ENCODE measurements at regions not wholly inside any gene's neighbourhood (a gene's known extent, or its start where the extent isn't known, plus 50 kb on each side); places are given as distances from the start of the nearest gene placed in this dataset.
"Not testable (repeated sequence)": the region's sequence is repeated elsewhere in the genome, so short reads cannot be mapped to it uniquely, and the experiment has no call there.

- no peak for TF ChIP-seq POU2F2 (IDR thresholded peaks at IDR 0.05; ENCODE audit: low read depth, low read length)
- no peak for DNase-seq (ENCODE audit: insufficient read length, low spot score)
- FAIRE-seq: no peak
These were observed 458.6 kb downstream of the PYDC2 start for GRCh38 chr3:191919491-191920026.

- DNase-seq (ENCODE audit: insufficient read length, low spot score) (no peak), FAIRE-seq (no peak)
- no peak for TF ChIP-seq PAX5 (IDR thresholded peaks at IDR 0.05; ENCODE audit: insufficient read depth, low read length, severe bottlenecking)
- TF ChIP-seq SPI1 (IDR thresholded peaks at IDR 0.05; ENCODE audit: low read depth, low read length): no peak
- TF ChIP-seq POU2F2 (IDR thresholded peaks at IDR 0.05; ENCODE audit: low read depth, low read length): no peak
- no peak for TF ChIP-seq TAF1 (IDR thresholded peaks at IDR 0.05; ENCODE audit: low read depth, low read length)
- TF ChIP-seq POLR2AphosphoS5 (IDR thresholded peaks at IDR 0.05; ENCODE audit: low read depth, low read length): no peak
- no peak for TF ChIP-seq POLR2A (IDR thresholded peaks at IDR 0.05; ENCODE audit: low read depth, low read length)
These were observed 461.6 kb downstream of the PYDC2 start for GRCh38 chr3:191922570-191922969.

GRCh38 chr3:191927183-191927817 is 466.3 kb downstream of the PYDC2 start:
- not testable (repeated sequence) for DNase-seq (ENCODE audit: insufficient read length, low spot score); FAIRE-seq

GRCh38 chr3:191927998-191928397 is 467.0 kb downstream of the PYDC2 start:
- not testable (repeated sequence) for DNase-seq (ENCODE audit: insufficient read length, low spot score); FAIRE-seq

GRCh38 chr3:191944835-191945234 is 483.9 kb downstream of the PYDC2 start:
- TF ChIP-seq SPI1 (IDR thresholded peaks at IDR 0.05; ENCODE audit: low read depth, low read length) (no peak), PAX5 (IDR thresholded peaks at IDR 0.05; ENCODE audit: insufficient read depth, low read length, severe bottlenecking) (no peak), POU2F2 (IDR thresholded peaks at IDR 0.05; ENCODE audit: low read depth, low read length) (no peak), TAF1 (IDR thresholded peaks at IDR 0.05; ENCODE audit: low read depth, low read length) (no peak), POLR2AphosphoS5 (IDR thresholded peaks at IDR 0.05; ENCODE audit: low read depth, low read length) (no peak), POLR2A (IDR thresholded peaks at IDR 0.05; ENCODE audit: low read depth, low read length) (no peak)
- DNase-seq (ENCODE audit: insufficient read length, low spot score) (no peak), FAIRE-seq (no peak)

DNA sequence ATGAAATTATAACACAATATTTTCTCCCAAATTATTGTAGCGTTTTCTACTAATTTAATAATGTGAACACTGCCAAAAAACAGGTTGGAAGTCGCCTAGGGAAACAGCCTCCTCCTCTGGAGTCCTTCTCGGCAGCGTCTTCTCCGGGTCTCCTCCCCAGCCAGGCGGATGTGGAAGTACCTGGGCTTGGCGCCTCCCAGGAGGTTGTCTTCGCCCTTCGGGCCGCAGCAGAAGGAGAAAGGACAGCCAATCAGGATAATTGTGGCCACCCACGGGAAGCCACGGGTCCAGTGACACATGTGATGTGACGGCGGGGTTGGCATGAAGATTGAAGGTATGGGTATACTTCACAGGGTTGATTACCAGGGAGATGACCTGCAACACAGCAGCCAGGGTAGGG is 491.2 kb downstream of the PYDC2 start:
- FAIRE-seq (no peak), DNase-seq (ENCODE audit: insufficient read length, low spot score) (no peak)
- TF ChIP-seq SPI1 (IDR thresholded peaks at IDR 0.05; ENCODE audit: low read depth, low read length) (no peak), TAF1 (IDR thresholded peaks at IDR 0.05; ENCODE audit: low read depth, low read length) (no peak), POLR2A (IDR thresholded peaks at IDR 0.05; ENCODE audit: low read depth, low read length) (no peak), POU2F2 (IDR thresholded peaks at IDR 0.05; ENCODE audit: low read depth, low read length) (no peak), PAX5 (IDR thresholded peaks at IDR 0.05; ENCODE audit: insufficient read depth, low read length, severe bottlenecking) (no peak), POLR2AphosphoS5 (IDR thresholded peaks at IDR 0.05; ENCODE audit: low read depth, low read length) (no peak)

- FAIRE-seq: no peak
- TF ChIP-seq POU2F2 (IDR thresholded peaks at IDR 0.05; ENCODE audit: low read depth, low read length) (no peak), TAF1 (IDR thresholded peaks at IDR 0.05; ENCODE audit: low read depth, low read length) (no peak), POLR2AphosphoS5 (IDR thresholded peaks at IDR 0.05; ENCODE audit: low read depth, low read length) (no peak), POLR2A (IDR thresholded peaks at IDR 0.05; ENCODE audit: low read depth, low read length) (no peak), SPI1 (IDR thresholded peaks at IDR 0.05; ENCODE audit: low read depth, low read length) (no peak), PAX5 (IDR thresholded peaks at IDR 0.05; ENCODE audit: insufficient read depth, low read length, severe bottlenecking) (no peak)
These were observed 491.6 kb downstream of the PYDC2 start for GRCh38 chr3:191952609-191953008.

DNA sequence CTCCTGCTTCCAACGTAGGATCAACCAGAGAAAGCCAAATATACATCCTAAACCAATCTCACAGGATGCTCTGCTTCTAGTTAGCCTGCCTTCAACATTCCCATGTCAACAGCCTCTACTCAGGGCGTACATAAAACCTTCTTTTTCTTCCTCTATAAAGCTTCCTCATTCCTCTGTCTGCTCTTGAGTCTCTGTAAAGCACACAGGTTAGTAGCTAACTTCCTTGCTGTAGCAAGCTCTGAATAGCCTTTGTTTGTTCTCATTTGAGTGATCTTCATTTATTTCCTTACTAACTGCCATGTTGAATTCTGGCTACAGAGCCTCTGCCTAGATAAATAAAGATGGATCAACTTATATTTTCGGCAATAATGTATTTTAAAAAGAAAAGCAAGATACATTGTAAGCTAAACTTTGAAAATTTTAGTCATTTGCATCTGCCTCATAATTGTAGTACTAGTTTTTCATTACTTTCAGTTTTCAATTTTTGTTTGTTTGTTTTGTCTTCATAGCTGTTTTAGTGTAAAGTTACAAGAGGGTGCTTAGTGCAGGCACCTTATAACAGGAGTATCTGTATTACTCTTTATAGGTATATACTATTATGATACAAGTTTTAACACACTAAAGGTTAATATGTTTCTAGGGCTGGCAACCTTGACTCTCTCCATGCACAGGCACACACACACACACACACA is 498.2 kb downstream of the PYDC2 start:
- no peak for TF ChIP-seq POLR2A (IDR thresholded peaks at IDR 0.05; ENCODE audit: low read depth, low read length)
- DNase-seq (ENCODE audit: insufficient read length, low spot score) (no peak), FAIRE-seq (no peak)

More at GRCh38 chr3:191952609-191953008, 491.6 kb downstream of the PYDC2 start:
- no peak for DNase-seq (ENCODE audit: insufficient read length, low spot score)

DNA sequence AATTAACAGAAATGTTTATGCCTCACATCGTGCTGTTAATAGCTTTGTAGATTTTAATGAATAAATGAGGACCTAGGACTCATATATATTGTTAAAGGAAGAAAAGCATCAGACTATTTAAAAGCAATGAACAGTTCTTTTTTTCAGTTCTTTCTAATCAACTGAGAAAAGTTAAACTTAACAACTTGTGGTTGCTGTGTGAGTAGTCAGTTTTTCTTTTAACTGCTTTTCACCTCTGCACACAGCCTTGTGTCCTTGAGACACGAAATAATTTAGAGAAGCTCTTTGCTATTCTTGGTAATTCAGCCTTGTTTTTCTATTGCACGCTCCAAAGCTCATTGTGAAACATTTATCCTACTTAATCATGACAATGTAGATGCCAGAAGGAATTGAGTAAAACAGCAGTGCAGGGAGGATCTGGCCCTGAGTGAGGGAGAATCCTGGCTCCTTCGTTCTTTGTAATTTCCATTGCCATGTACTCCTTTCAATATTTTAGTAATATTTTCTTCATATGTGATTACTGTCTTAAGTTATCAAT is 499.0 kb downstream of the PYDC2 start:
- DNase-seq (ENCODE audit: insufficient read length, low spot score) (no peak), FAIRE-seq (no peak)
- TF ChIP-seq SPI1 (IDR thresholded peaks at IDR 0.05; ENCODE audit: low read depth, low read length): no peak
- no peak for TF ChIP-seq PAX5 (IDR thresholded peaks at IDR 0.05; ENCODE audit: insufficient read depth, low read length, severe bottlenecking)
- no peak for TF ChIP-seq POU2F2 (IDR thresholded peaks at IDR 0.05; ENCODE audit: low read depth, low read length)
- no peak for TF ChIP-seq POLR2AphosphoS5 (IDR thresholded peaks at IDR 0.05; ENCODE audit: low read depth, low read length)
- no peak for TF ChIP-seq TAF1 (IDR thresholded peaks at IDR 0.05; ENCODE audit: low read depth, low read length)
- no peak for TF ChIP-seq POLR2A (IDR thresholded peaks at IDR 0.05; ENCODE audit: low read depth, low read length)

DNA sequence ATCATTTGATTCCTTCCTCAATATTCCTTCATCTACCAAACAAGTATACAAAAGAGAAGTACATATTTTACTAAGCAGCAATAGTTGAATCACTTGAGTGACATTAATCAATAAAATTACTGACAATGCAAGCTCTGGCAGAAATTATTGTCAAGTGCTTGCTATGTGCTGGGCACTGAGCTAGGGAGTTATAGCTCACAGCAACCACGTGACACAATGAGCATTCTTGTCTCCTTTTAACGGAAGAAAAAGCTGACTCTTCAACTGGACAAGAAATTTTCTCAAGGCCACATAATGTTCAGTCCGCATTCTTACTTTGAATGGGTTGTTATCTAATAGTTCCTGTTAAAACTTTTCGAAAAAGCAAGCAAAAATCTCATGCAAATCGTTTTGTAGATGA is 500.1 kb downstream of the PYDC2 start:
- TF ChIP-seq POU2F2 (IDR thresholded peaks at IDR 0.05; ENCODE audit: low read depth, low read length) (no peak), PAX5 (IDR thresholded peaks at IDR 0.05; ENCODE audit: insufficient read depth, low read length, severe bottlenecking) (no peak), POLR2AphosphoS5 (IDR thresholded peaks at IDR 0.05; ENCODE audit: low read depth, low read length) (no peak), POLR2A (IDR thresholded peaks at IDR 0.05; ENCODE audit: low read depth, low read length) (no peak), TAF1 (IDR thresholded peaks at IDR 0.05; ENCODE audit: low read depth, low read length) (no peak)
- DNase-seq (ENCODE audit: insufficient read length, low spot score) (no peak), FAIRE-seq (no peak)

All from GM12891 (cell line).